Naive thymus-derived CD8-positive, alpha-beta T cell (primary cell): ENCODE measurements at regions not wholly inside any gene's neighbourhood (a gene's known extent, or its start where the extent isn't known, plus 50 kb on each side); places are given as distances from the start of the nearest gene placed in this dataset.
"Not testable (repeated sequence)": the region's sequence is repeated elsewhere in the genome, so short reads cannot be mapped to it uniquely, and the experiment has no call there.

Experiments used
- ATAC-seq, 2 donors: fragments of 150-1000 bp; cut with Tn5 transposase in 1 of 2; sonication (Bioruptor Pico), chemical (Tn5 transposase) in 1 of 2; 1 replicate in 1 of 2; 2 replicates in 1 of 2; pipeline ENCODE4 v1.10.0; 2021; ENCODE audit warnings: mild to moderate bottlenecking in 2 of 2, moderate library complexity in 2 of 2
- POLR2A ChIA-PET: fragments of 350-600 bp; sonication (Branson Sonifier 250); formaldehyde crosslinking; loops from one replicate; lab custom pipeline; 2021; ENCODE audit warnings: antibody characterized with exemption; lab: Charles Lee
- DNase-seq, 10 donors: peaks; one replicate each; pipeline versions ENCODE4 v3.0.0 to v3.0.0-alpha.2; 2020 to 2022
- H3K27ac Mint-ChIP-seq, 10 donors: one replicate each; pipeline ENCODE4 v1.8.0; 2020 to 2022; ENCODE audit warnings: mild to moderate bottlenecking in 10 of 10, mixed read lengths in 10 of 10, moderate library complexity in 4 of 10, inconsistent platforms in 1 of 10
- H3K27me3 Mint-ChIP-seq, 5 donors: one replicate each; pipeline ENCODE4 v1.8.0; 2021 to 2022; ENCODE audit warnings: mixed read lengths in 5 of 5
- H3K36me3 Mint-ChIP-seq, 3 donors: one replicate each; pipeline ENCODE4 v1.8.0; 2020 to 2022; ENCODE audit warnings: mixed read lengths in 3 of 3, mild to moderate bottlenecking in 2 of 3, inconsistent platforms in 1 of 3
- H3K4me1 Mint-ChIP-seq, 4 donors: one replicate each; pipeline ENCODE4 v1.8.0; 2021 to 2022; ENCODE audit warnings: mixed read lengths in 4 of 4
- H3K4me3 Mint-ChIP-seq, 10 donors: one replicate each; pipeline ENCODE4 v1.8.0; 2020 to 2022; ENCODE audit warnings: mild to moderate bottlenecking in 10 of 10, mixed read lengths in 10 of 10, moderate library complexity in 6 of 10, inconsistent platforms in 1 of 10
- H3K9me3 Mint-ChIP-seq, 9 donors: one replicate each; pipeline ENCODE4 v1.8.0; 2020 to 2022; ENCODE audit warnings: mixed read lengths in 9 of 9, mild to moderate bottlenecking in 3 of 9, inconsistent platforms in 1 of 9, moderate library complexity in 1 of 9

DNA sequence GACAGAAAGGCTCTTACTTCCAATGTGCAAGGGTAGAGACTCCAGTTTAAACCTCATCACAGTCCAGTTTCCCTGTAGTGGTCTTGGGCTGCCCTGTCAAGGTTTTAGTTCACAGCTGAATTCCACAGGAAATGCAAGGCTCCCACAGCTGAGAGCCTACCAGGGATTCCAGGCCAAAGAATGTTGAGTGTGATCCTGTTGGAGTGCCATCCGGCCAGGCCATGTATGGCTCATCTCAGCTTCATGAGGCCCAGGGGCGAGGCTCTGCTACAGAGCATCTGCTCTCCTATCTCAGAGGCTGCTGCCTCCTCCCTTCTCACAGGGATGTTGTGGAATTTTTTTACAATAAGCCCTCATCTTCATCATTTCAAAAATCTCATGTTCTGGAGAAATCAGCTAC lies 239.8 kb upstream of the CCL2 start:
- H3K27ac Mint-ChIP-seq, result no peak overlapping the region
- H3K4me1 Mint-ChIP-seq, result peaks cover 0 to 2% (median 0%) of the 10 kb centered on the region in 4 donors
- no peaks in the 10 kb centered on the region for H3K9me3 Mint-ChIP-seq
- POLR2A ChIA-PET, result no interaction called here
- H3K36me3 Mint-ChIP-seq, result no peaks in the 10 kb centered on the region
- ATAC-seq (no peak), DNase-seq (no peak)
- H3K4me3 Mint-ChIP-seq, result no peak overlapping the region
- H3K27me3 Mint-ChIP-seq, result peaks cover 0 to 14% (median 0%) of the 10 kb centered on the region in 5 donors

DNA sequence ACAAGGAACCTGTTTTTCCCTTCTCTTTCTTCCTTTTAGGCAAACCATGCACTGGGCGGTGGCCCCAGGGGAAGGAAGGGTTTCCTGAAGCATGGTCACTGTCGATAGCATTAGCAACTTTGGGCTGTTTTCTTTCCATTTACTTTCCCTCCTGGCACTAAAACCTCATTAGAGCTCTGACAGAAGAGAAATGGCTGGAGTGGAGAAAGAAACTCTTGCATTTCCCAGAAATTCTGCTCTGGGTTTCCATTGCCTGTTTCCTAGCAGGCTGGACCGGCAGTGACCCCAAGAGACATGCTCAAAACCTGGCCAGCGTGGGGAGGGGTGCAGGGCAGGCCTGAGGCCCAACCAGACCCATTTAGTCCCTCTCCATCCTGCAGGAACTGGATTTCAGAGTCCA lies 230.7 kb upstream of the CCL2 start:
- H3K36me3 Mint-ChIP-seq, result no peaks in the 10 kb centered on the region
- ATAC-seq (no peak), DNase-seq (no peak)
- H3K4me3 Mint-ChIP-seq, result no peak overlapping the region
- H3K4me1 Mint-ChIP-seq, result no peaks in the 10 kb centered on the region
- peaks cover 0 to 3% (median 0%) of the 10 kb centered on the region in 9 donors for H3K9me3 Mint-ChIP-seq
- H3K27ac Mint-ChIP-seq, result no peak overlapping the region
- H3K27me3 Mint-ChIP-seq, result peaks cover 10 to 52% (median 20%) of the 10 kb centered on the region in 5 donors
- POLR2A ChIA-PET, result no interaction called here

DNA sequence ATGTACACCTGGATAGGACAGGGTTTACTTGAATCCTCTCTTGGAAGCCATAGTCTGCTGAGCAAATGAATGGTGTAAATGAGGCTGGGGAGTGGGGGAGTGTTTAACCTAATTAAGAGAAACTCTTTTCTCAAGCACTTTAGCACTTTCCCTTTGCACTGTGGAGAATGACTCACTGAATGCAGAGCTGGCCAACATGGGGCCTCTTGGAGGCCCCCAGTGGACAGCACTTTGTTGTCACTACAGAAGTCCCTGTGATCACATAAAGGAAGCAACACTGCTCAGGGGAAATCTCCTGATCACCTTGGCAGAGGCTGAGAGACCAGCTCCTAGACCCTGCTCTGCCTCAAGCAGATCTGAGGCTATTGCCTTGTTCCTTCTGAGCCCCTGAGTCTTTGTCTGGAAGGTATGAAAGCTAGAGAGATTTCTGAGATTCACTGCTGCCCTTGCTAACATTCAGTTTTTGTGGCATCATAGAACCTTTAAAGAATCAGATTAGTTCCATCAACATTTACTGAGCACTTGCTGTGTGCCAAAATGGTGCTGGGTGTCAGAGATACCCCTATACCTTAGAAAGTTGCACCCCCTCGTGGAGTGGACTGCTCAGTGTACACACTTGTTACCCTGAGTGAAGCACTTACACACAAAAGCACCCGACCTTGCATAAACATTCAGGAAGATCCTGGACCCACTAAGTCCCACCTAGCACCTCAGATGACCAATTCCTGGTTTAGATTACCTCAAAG lies 230.1 kb upstream of the CCL2 start:
- H3K36me3 Mint-ChIP-seq, result peaks cover 0 to 5% (median 0%) of the 10 kb centered on the region in 3 donors
- no peak overlapping the region for H3K4me3 Mint-ChIP-seq
- ATAC-seq, result no peak
- no peak for DNase-seq
- POLR2A ChIA-PET, result no interaction called here
- H3K4me1 Mint-ChIP-seq, result no peaks in the 10 kb centered on the region
- peaks cover 0 to 7% (median 0%) of the 10 kb centered on the region in 9 donors for H3K9me3 Mint-ChIP-seq
- H3K27me3 Mint-ChIP-seq, result peaks cover 10 to 58% (median 23%) of the 10 kb centered on the region in 5 donors
- no peak overlapping the region for H3K27ac Mint-ChIP-seq

DNA sequence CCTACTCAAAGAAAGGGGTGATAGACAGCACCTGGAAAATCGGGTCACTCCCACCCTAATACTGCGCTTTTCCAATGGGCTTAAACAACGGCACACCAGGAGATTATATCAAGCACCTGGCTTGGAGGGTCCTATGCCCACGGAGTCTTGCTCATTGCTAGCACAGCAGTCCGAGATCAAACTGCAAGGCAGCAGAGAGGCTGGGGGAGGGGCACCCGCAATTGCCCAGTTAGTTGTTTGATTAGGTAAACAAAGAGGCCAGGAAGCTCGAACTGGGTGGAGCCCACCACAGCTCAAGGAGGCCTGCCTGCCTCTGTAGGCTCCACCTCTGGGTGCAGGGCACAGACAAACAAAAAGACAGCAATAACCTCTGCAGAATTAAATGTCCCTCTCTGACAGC lies 224.5 kb upstream of the CCL2 start:
- H3K27ac Mint-ChIP-seq, ATAC-seq, H3K4me3 Mint-ChIP-seq, POLR2A ChIA-PET, DNase-seq, H3K4me1 Mint-ChIP-seq: not testable (repeated sequence)
- Mint-ChIP-seq H3K27me3 (peaks cover 3 to 31% (median 11%) of the 10 kb centered on the region in 5 donors), H3K9me3 (peaks cover 8 to 44% (median 29%) of the 10 kb centered on the region in 9 donors), H3K36me3 (peaks cover 0 to 15% (median 8%) of the 10 kb centered on the region in 3 donors)

DNA sequence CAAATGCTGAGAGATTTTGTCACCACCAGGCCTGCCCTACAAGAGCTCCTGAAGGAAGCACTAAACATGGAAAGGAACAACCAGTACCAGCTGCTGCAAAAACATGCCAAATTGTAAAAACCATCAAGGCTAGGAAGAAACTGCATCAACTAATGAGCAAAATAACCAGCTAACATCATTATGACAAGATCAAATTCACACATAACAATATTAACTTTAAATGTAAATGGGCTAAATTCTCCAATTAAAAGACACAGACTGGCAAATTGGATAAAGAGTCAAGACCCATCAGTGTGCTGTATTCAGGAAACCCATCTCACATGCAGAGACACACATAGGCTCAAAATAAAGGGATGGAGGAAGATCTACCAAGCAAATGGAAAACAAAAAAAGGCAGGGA lies 222.8 kb upstream of the CCL2 start:
- H3K4me3 Mint-ChIP-seq, DNase-seq, H3K27ac Mint-ChIP-seq, ATAC-seq, POLR2A ChIA-PET, H3K4me1 Mint-ChIP-seq: not testable (repeated sequence)
- peaks cover 8 to 44% (median 29%) of the 10 kb centered on the region in 9 donors for H3K9me3 Mint-ChIP-seq
- H3K27me3 Mint-ChIP-seq, result peaks cover 3 to 29% (median 11%) of the 10 kb centered on the region in 5 donors
- H3K36me3 Mint-ChIP-seq, result peaks cover 0 to 15% (median 8%) of the 10 kb centered on the region in 3 donors

DNA sequence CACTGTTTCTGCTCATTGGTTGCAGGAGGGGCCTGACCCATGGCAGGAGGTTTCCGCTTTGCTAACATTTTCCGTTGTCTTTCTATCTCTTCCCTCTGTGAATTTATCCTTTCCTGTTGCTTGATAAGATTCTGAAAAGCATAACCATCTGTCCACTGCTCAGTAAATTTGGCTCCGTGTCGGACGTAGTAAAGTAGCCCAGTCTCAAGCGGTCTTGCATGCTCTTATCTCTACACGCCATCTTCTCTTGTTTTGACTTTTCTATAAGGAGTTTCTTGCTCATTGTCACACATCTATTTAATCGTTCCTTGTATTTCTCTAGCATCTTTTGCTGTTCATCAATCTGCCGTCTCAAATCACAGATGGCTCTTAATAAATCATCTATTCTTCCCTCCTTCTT lies 216.3 kb upstream of the CCL2 start:
- H3K4me1 Mint-ChIP-seq, POLR2A ChIA-PET, H3K27ac Mint-ChIP-seq, DNase-seq, ATAC-seq, H3K4me3 Mint-ChIP-seq, H3K36me3 Mint-ChIP-seq: not testable (repeated sequence)
- peaks cover 7 to 30% (median 11%) of the 10 kb centered on the region in 5 donors for H3K27me3 Mint-ChIP-seq
- peaks cover 0 to 11% (median 3%) of the 10 kb centered on the region in 9 donors for H3K9me3 Mint-ChIP-seq

DNA sequence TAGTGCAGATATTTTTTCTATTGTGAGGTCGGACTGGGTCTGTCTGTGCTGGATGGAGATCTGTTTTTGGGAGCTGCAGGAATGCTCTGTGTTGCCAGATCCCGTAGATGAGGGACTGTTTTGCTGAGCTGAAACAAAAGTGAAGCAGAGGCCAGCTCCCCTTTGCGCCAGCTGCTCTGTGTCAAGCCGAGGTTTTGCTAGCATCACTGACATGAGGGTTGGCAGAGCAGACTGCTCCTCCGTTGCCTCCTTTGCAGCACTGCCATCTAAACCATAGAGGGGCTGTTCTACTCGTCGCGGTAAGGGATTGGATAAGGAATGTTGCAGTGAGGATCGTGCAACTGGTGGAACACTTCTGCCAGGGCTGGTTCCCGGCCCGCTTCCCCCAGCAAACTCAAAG lies 215.9 kb upstream of the CCL2 start:
- ATAC-seq, H3K27ac Mint-ChIP-seq, H3K4me3 Mint-ChIP-seq, DNase-seq, H3K4me1 Mint-ChIP-seq, H3K36me3 Mint-ChIP-seq, H3K9me3 Mint-ChIP-seq, POLR2A ChIA-PET: not testable (repeated sequence)
- H3K27me3 Mint-ChIP-seq, result peaks cover 7 to 30% (median 11%) of the 10 kb centered on the region in 5 donors

DNA sequence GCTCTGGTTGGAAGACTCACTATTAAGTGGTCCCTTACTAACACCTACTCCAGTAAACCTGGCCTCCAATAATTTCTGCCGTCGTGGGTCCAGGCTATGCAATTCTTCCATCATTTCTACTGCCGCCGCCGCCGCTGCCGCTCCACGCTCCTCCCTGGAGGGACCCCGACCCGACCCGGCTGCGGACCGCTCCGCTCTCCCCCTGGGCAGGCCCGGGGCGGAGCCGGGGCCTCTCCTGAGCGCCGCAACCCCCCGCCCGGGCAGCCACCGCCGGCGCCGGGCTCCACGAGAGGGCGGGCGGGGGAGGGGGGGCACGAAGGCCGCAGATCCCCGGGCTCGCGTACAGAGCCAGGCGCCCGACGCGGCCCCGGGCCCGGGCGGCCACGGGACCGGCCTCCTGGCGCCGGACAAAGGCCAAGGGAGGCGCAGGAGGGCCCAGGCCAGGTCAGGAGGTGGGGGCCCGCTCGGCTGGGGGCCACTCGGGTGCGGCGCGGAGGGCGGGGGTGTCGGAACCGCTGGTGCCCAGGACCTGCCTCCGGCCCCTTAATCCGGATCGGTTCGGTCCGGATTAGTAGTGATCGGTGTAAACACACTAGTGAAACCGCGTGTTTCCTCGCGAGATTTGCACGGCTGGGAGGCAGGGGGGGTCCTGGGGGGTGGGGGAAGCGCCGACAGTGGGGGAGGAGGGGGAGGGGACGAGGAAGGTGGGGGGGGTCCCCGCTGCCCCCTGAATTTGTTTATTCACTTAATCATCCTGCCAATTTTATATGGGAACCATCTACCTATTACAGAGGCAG lies 215.1 kb upstream of the CCL2 start:
- POLR2A ChIA-PET, result not testable (repeated sequence)

DNA sequence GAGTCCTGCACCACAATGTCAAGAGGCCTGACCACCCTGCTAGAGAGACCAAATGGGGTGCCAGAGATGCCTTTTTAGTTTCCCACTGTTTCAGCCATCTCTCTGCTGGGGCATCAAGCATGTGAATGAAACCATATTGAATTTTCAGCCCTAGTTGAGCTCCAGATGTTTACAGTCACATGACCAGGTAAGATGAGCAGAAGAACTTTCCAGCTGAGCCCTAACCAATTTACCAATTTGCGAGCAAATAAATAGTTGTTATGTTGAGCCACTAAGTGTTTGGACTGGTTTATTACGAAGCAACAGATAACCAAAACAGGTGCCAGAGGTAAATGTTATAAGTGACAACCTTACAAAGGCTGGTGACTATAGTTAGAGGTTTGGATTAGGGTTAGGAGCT lies 209.1 kb upstream of the CCL2 start:
- no peak for DNase-seq
- Mint-ChIP-seq H3K27ac (no peak overlapping the region), H3K27me3 (peaks cover 6 to 39% (median 14%) of the 10 kb centered on the region in 5 donors), H3K4me3 (no peak overlapping the region), H3K9me3 (peaks cover 0 to 9% (median 0%) of the 10 kb centered on the region in 9 donors), H3K4me1 (no peaks in the 10 kb centered on the region), H3K36me3 (peaks cover 0 to 8% (median 0%) of the 10 kb centered on the region in 3 donors)
- ATAC-seq, result no peak
- POLR2A ChIA-PET, result no interaction called here

More for the DNA sequence above, 215.1 kb upstream of the CCL2 start:
- ATAC-seq, result peak; percentile 81 to 87
- DNase-seq, result peak in 8 of 10 donors; percentile 1 to 78 (median 28)
- not testable (repeated sequence) for H3K4me3 Mint-ChIP-seq, H3K36me3 Mint-ChIP-seq, H3K4me1 Mint-ChIP-seq, H3K9me3 Mint-ChIP-seq, H3K27ac Mint-ChIP-seq
- peaks cover 7 to 30% (median 11%) of the 10 kb centered on the region in 5 donors for H3K27me3 Mint-ChIP-seq

DNA sequence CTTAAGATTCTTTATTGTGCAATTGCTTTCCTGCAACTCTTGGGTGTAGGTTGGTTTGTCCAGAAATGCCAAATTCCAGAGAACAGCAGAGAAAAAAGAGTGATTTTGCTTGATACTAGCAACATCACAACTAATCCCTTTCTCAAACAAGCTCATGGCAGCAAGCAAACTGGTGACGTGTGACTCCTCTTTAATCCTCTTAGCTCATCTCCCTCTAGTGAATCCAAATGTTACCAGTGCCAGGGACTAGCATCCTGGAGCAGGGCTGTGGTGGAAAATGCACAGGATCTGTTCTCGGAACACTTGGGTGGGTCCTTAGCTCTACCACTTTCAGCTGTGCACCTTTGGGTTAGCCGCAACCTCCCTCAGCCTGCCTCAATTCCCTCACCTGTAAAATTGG lies 204.0 kb upstream of the CCL2 start:
- DNase-seq (no peak), ATAC-seq (no peak)
- Mint-ChIP-seq H3K4me3 (no peak overlapping the region), H3K27ac (no peak overlapping the region), H3K27me3 (peaks cover 16 to 53% (median 22%) of the 10 kb centered on the region in 5 donors), H3K4me1 (no peaks in the 10 kb centered on the region), H3K9me3 (peaks cover 0 to 4% (median 0%) of the 10 kb centered on the region in 9 donors), H3K36me3 (peaks cover 0 to 5% (median 0%) of the 10 kb centered on the region in 3 donors)
- POLR2A ChIA-PET, result no interaction called here

DNA sequence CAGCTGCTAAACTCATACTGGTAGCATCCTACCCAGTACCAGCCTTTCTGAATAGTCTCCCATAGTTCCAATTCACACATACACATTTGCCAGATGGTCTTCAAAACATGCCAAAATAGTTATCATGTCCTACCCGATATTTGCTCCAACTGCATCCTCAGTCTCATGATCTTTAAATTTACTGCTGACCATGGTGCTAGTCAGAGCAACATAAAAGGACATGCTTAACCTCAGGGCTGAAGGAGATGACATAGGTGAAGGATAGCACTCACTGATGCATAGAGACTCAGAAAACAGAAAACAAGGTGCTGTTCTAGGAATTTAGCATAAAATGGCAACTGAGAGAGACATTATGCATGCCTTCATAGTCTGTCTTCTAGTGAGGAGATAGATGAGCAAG lies 200.6 kb upstream of the CCL2 start:
- DNase-seq (no peak), ATAC-seq (no peak)
- Mint-ChIP-seq H3K9me3 (peaks cover 0 to 8% (median 4%) of the 10 kb centered on the region in 9 donors), H3K36me3 (peaks cover 0 to 8% (median 0%) of the 10 kb centered on the region in 3 donors), H3K27ac (no peak overlapping the region), H3K27me3 (peaks cover 18 to 77% (median 33%) of the 10 kb centered on the region in 5 donors), H3K4me3 (no peak overlapping the region), H3K4me1 (no peaks in the 10 kb centered on the region)
- POLR2A ChIA-PET, result no interaction called here

DNA sequence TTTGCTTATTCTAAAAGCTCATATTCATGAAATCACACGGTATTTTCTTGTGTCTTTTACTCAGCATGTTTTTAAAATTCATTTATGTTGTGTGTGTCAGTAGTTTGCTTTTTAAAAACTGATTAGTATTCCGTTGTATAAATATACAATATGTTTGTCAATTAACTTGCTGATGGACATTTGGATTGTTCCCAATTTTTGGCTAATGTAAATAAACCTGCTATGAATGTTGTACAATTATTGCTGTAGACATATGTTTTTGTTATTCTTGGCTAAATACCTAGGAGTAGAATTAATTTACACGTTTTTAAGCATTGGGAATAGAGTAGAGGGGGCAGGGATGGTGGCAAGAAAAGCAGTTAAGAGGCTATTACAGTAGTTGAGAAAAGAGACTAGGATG lies 199.5 kb upstream of the CCL2 start:
- H3K4me1 Mint-ChIP-seq, result no peaks in the 10 kb centered on the region
- peaks cover 0 to 14% (median 6%) of the 10 kb centered on the region in 9 donors for H3K9me3 Mint-ChIP-seq
- H3K36me3 Mint-ChIP-seq, result peaks cover 0 to 8% (median 0%) of the 10 kb centered on the region in 3 donors
- ATAC-seq (no peak), DNase-seq (no peak)
- H3K27ac Mint-ChIP-seq, result no peak overlapping the region
- no peak overlapping the region for H3K4me3 Mint-ChIP-seq
- POLR2A ChIA-PET, result no interaction called here
- H3K27me3 Mint-ChIP-seq, result peaks cover 20 to 75% (median 32%) of the 10 kb centered on the region in 5 donors
